ENCODE measurements at regions not wholly inside any gene's neighbourhood (a gene's known extent, or its start where the extent isn't known, plus 50 kb on each side); places are given as distances from the start of the nearest gene placed in this dataset.

DNA sequence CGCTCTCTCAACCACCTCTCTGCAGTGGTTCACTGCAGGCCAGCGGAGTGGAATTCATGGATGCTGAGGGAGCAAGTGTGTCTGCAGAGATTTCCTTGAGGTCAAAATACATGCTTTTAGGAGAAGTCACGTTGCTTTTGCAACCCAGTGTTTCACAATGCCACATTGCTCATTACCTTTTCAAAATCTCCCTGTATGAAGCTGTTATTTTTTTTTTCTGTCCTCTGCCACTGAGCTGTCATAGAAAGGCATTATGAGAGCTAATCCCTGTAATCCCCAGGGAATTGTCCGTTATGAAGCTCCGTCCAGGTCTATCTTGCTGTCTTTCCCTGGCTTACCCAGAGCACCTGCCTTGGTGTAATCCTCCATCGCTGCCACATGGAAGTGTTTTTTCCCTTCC lies 60.5 kb upstream of the SLC22A23 start:
- TF ChIP-seq PKNOX1 (IDR thresholded peaks at IDR 0.05), result no peak
- TF ChIP-seq TARDBP (IDR thresholded peaks at IDR 0.05), result no peak
- TF ChIP-seq ELF4 (IDR thresholded peaks at IDR 0.05), result no peak
- no peak for TF ChIP-seq ARNT (IDR thresholded peaks at IDR 0.05)
- TF ChIP-seq ZNF384 (IDR thresholded peaks at IDR 0.05), result no peak
- no peak for TF ChIP-seq FOXM1 (IDR thresholded peaks at IDR 0.05; ENCODE audit: borderline replicate concordance)
- TF ChIP-seq FOXA1 (IDR thresholded peaks at IDR 0.05), result no peak
- no peak for TF ChIP-seq FOXK2 (IDR thresholded peaks at IDR 0.05)
- TF ChIP-seq BHLHE40 (IDR thresholded peaks at IDR 0.05; ENCODE audit: borderline replicate concordance), result no peak
- no peak for TF ChIP-seq SP1 (IDR thresholded peaks at IDR 0.05)
